ENCODE measurements at regions not wholly inside any gene's neighbourhood (a gene's known extent, or its start where the extent isn't known, plus 50 kb on each side); places are given as distances from the start of the nearest gene placed in this dataset.
"Not testable (repeated sequence)": the region's sequence is repeated elsewhere in the genome, so short reads cannot be mapped to it uniquely, and the experiment has no call there.

DNA sequence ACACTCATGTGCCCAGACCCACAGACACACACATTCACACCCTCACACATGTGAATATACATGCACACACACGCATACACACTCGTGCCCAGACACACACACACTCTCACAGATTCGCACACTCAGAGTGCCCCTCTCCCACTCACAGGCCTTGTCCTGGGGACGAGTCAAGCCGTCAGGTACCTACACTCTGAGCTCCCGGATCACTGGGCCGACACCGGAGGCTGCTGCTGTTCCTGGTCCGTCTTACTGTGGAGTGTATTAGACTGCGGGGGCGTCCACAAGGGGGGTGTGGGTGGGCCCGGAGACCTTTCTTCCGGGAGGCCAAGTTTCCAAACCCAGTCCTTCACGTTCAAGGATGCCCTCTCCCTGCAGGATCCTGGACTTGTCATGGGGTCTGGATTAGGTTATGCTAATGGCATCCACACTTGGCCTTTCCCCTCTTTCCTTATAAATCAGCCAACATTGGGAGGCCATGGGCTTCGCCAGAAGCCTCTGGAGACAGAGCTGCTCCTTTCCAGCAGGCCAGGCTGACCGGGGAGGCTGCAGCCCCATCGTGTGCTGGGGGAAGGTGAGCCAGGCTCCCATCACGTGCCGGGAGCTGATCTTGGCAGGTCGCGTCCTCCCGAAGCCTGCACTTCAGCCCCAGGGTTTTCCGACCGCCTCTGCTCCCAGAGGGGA lies 186.4 kb downstream of the NPIPB11 start:
- TF ChIP-seq FOXP2 (optimal IDR thresholded peaks at IDR 0.05; ENCODE audit: control extremely low read depth, extremely low read length, insufficient read depth); EZH2 (IDR thresholded peaks at IDR 0.05): not testable (repeated sequence)
